CD4-positive, alpha-beta T cell treated with Interleukin-17A for 1 hour (primary cell): ENCODE measurements at regions not wholly inside any gene's neighbourhood (a gene's known extent, or its start where the extent isn't known, plus 50 kb on each side); places are given as distances from the start of the nearest gene placed in this dataset.

Source experiments
- DNase-seq: peaks from one replicate; pipeline ENCODE4 v3.0.0-alpha.2; 2020

GRCh38 chr3:99087277-99087676 lies 185.8 kb upstream of the DCBLD2 start:
- no peak for DNase-seq

- DNase-seq = no peak
Measured at GRCh38 chr3:99084826-99085225, 183.3 kb upstream of the DCBLD2 start.

GRCh38 chr3:99084156-99084555 lies 182.7 kb upstream of the DCBLD2 start:
- no peak for DNase-seq

GRCh38 chr3:99071096-99071495 lies 169.6 kb upstream of the DCBLD2 start:
- no peak for DNase-seq

- DNase-seq = no peak
Measured at GRCh38 chr3:99069973-99070372, 168.5 kb upstream of the DCBLD2 start.

GRCh38 chr3:99066863-99067262 lies 165.4 kb upstream of the DCBLD2 start:
- DNase-seq = no peak

- no peak for DNase-seq
Measured at GRCh38 chr3:99049164-99049563, 147.7 kb upstream of the DCBLD2 start.

GRCh38 chr3:99041747-99042146 lies 140.3 kb upstream of the DCBLD2 start:
- DNase-seq = no peak

- DNase-seq = no peak
Measured at GRCh38 chr3:99031778-99032177, 130.3 kb upstream of the DCBLD2 start.

- no peak for DNase-seq
Measured at GRCh38 chr3:99023590-99024192, 122.2 kb upstream of the DCBLD2 start.

GRCh38 chr3:99021466-99021865 lies 120.0 kb upstream of the DCBLD2 start:
- no peak for DNase-seq

GRCh38 chr3:99016452-99016851 lies 115.0 kb upstream of the DCBLD2 start:
- no peak for DNase-seq

GRCh38 chr3:99013777-99014315 lies 112.4 kb upstream of the DCBLD2 start:
- no peak for DNase-seq

GRCh38 chr3:99013077-99013476 lies 111.6 kb upstream of the DCBLD2 start:
- DNase-seq = no peak

- DNase-seq = no peak
Measured at GRCh38 chr3:99012051-99012450, 110.6 kb upstream of the DCBLD2 start.

- no peak for DNase-seq
Measured at GRCh38 chr3:99009851-99010250, 108.4 kb upstream of the DCBLD2 start.

GRCh38 chr3:99006686-99007085 lies 105.2 kb upstream of the DCBLD2 start:
- DNase-seq = no peak

- no peak for DNase-seq
Measured at GRCh38 chr3:98999675-99000074, 98.2 kb upstream of the DCBLD2 start.

GRCh38 chr3:98994128-98994762 lies 92.8 kb upstream of the DCBLD2 start:
- no peak for DNase-seq

- no peak for DNase-seq
Measured at GRCh38 chr3:98991393-98991792, 89.9 kb upstream of the DCBLD2 start.

GRCh38 chr3:98990657-98991056 lies 89.2 kb upstream of the DCBLD2 start:
- no peak for DNase-seq

GRCh38 chr3:98986073-98986472 lies 84.6 kb upstream of the DCBLD2 start:
- no peak for DNase-seq

GRCh38 chr3:98985431-98985830 lies 83.9 kb upstream of the DCBLD2 start:
- DNase-seq = no peak

- no peak for DNase-seq
Measured at GRCh38 chr3:98984024-98984423, 82.5 kb upstream of the DCBLD2 start.

GRCh38 chr3:98982351-98982750 lies 80.9 kb upstream of the DCBLD2 start:
- DNase-seq = no peak
